WERI-Rb-1 (cell line): ENCODE measurements at regions not wholly inside any gene's neighbourhood (a gene's known extent, or its start where the extent isn't known, plus 50 kb on each side); places are given as distances from the start of the nearest gene placed in this dataset.

Experiments
- DNase-seq: peaks from one replicate; pipeline ENCODE4 v3.0.0-alpha.2; 2020
- H3K27ac ChIP-seq: fragments of 250-450 bp; sonication (Bioruptor Pico); 2 replicates; pipeline ENCODE4 v1.5.1; 2020; ENCODE audit warnings: mild to moderate bottlenecking, moderate library complexity
- H3K27me3 ChIP-seq: fragments of 250-450 bp; sonication (Bioruptor Pico); 2 replicates; pipeline ENCODE4 v1.5.1; 2021; ENCODE audit warnings: mild to moderate bottlenecking, low read depth, moderate library complexity; ENCODE audit not compliant: insufficient read depth, severe bottlenecking
- H3K36me3 ChIP-seq: fragments of 250-450 bp; sonication (Bioruptor Pico); 2 replicates; pipeline ENCODE4 v1.5.1; 2020; ENCODE audit warnings: mild to moderate bottlenecking, moderate library complexity
- H3K4me3 ChIP-seq: 2 replicates; pipeline ENCODE4 v1.5.1; 2011; ENCODE audit warnings: low read depth, mild to moderate bottlenecking, control low read depth, low read length
- H3K9me3 ChIP-seq: fragments of 250-450 bp; sonication (Bioruptor Pico); 2 replicates; pipeline ENCODE4 v1.5.1; 2021; ENCODE audit warnings: mild to moderate bottlenecking, moderate library complexity; ENCODE audit not compliant: severe bottlenecking
- CTCF ChIP-seq: IDR thresholded peaks from 2 replicates; pipeline ENCODE4 v1.5.1; 2011; ENCODE audit warnings: low read depth, mild to moderate bottlenecking, control low read depth, inconsistent platforms, low read length

- TF ChIP-seq CTCF = no peak
- DNase-seq = no peak
- Histone ChIP-seq H3K27ac (no peak overlapping the region), H3K9me3 (no peaks in the 10 kb centered on the region), H3K36me3 (no peaks in the 10 kb centered on the region), H3K4me3 (no peak overlapping the region), H3K27me3 (no peaks in the 10 kb centered on the region)
Observed at GRCh38 chr14:45906257-45906656, 653.3 kb upstream of the MIS18BP1 start.

GRCh38 chr14:45905672-45906071 is 652.7 kb upstream of the MIS18BP1 start:
- H3K36me3 ChIP-seq = no peaks in the 10 kb centered on the region
- H3K27me3 ChIP-seq = no peaks in the 10 kb centered on the region
- no peak overlapping the region for H3K27ac ChIP-seq
- H3K4me3 ChIP-seq = no peak overlapping the region
- no peaks in the 10 kb centered on the region for H3K9me3 ChIP-seq
- DNase-seq = no peak
- TF ChIP-seq CTCF = no peak

- H3K27me3 ChIP-seq = no peaks in the 10 kb centered on the region
- DNase-seq = no peak
- TF ChIP-seq CTCF = no peak
Observed at GRCh38 chr14:45904314-45904713, 651.3 kb upstream of the MIS18BP1 start.

GRCh38 chr14:45902241-45902640 is 649.2 kb upstream of the MIS18BP1 start:
- TF ChIP-seq CTCF = no peak
- no peak for DNase-seq

More at GRCh38 chr14:45904314-45904713, 651.3 kb upstream of the MIS18BP1 start:
- Histone ChIP-seq H3K4me3 (no peak overlapping the region), H3K9me3 (no peaks in the 10 kb centered on the region), H3K27ac (no peak overlapping the region), H3K36me3 (no peaks in the 10 kb centered on the region)

GRCh38 chr14:45897439-45897838 is 644.4 kb upstream of the MIS18BP1 start:
- Histone ChIP-seq H3K27me3 (no peaks in the 10 kb centered on the region), H3K27ac (no peak overlapping the region), H3K9me3 (no peaks in the 10 kb centered on the region), H3K36me3 (no peaks in the 10 kb centered on the region), H3K4me3 (no peak overlapping the region)
- DNase-seq = no peak
- no peak for TF ChIP-seq CTCF

More at GRCh38 chr14:45902241-45902640, 649.2 kb upstream of the MIS18BP1 start:
- Histone ChIP-seq H3K9me3 (no peaks in the 10 kb centered on the region), H3K27me3 (no peaks in the 10 kb centered on the region), H3K4me3 (no peak overlapping the region), H3K36me3 (no peaks in the 10 kb centered on the region), H3K27ac (no peak overlapping the region)

- TF ChIP-seq CTCF = no peak
- Histone ChIP-seq H3K36me3 (no peaks in the 10 kb centered on the region), H3K9me3 (no peaks in the 10 kb centered on the region), H3K4me3 (no peak overlapping the region), H3K27me3 (no peaks in the 10 kb centered on the region), H3K27ac (no peak overlapping the region)
- no peak for DNase-seq
Observed at GRCh38 chr14:45893127-45893526, 640.1 kb upstream of the MIS18BP1 start.
